T-cell (primary cell): ENCODE measurements at regions not wholly inside any gene's neighbourhood (a gene's known extent, or its start where the extent isn't known, plus 50 kb on each side); places are given as distances from the start of the nearest gene placed in this dataset.

ENCODE experiments used
- ATAC-seq, 4 experiments: fragments of 200-7000 bp in 3 of 4; fragments of 150-1000 bp in 1 of 4; cut with Tn5 transposase; replicated peaks in 1 of 4; 1 replicate in 3 of 4; 2 replicates in 1 of 4; pipeline ENCODE4 v1.10.0; 2021; ENCODE audit warnings: moderate library complexity in 3 of 4, mild to moderate bottlenecking in 2 of 4, moderate number of reproducible peaks in 1 of 4
- CTCF ChIA-PET, 2 donors: fragments of 300-600 bp; sonication (Branson Sonifier 250); formaldehyde crosslinking; loops; one replicate each; lab custom pipeline; 2022; ENCODE audit warnings: antibody characterized with exemption in 2 of 2; lab: Charles Lee
- POLR2A ChIA-PET, 2 donors: fragments of 300-600 bp; sonication (Branson Sonifier 250); formaldehyde crosslinking; loops; one replicate each; lab custom pipeline; 2022; ENCODE audit warnings: antibody characterized with exemption in 2 of 2; lab: Charles Lee
- DNase-seq, 35 experiments: peaks; one replicate each; pipeline versions ENCODE4 v3.0.0 to v3.0.0-alpha.2; 2013 to 2023
- H3K27ac ChIP-seq: one replicate; pipeline ENCODE4 v1.5.1; 2013; ENCODE audit warnings: low read length
- H3K27me3 ChIP-seq, 2 experiments: replicated peaks in 1 of 2; 1 replicate in 1 of 2; 2 replicates in 1 of 2; pipeline versions ENCODE4 v1.6.1 to v1.7.0; 2013; ENCODE audit warnings: low read length in 1 of 2, mixed read lengths in 1 of 2; ENCODE audit not compliant: control insufficient read depth in 2 of 2, insufficient read depth in 2 of 2; ENCODE audit errors: extremely low read depth in 1 of 2
- H3K36me3 ChIP-seq, 2 donors: 1 replicate in 1 of 2; 2 replicates in 1 of 2; pipeline versions ENCODE4 v1.6.1 to v1.7.0; 2013; ENCODE audit warnings: low read length in 1 of 2; ENCODE audit not compliant: control insufficient read depth in 2 of 2, insufficient read depth in 1 of 2; ENCODE audit errors: extremely low read depth in 1 of 2
- H3K4me1 ChIP-seq, 2 experiments: 1 replicate in 1 of 2; 2 replicates in 1 of 2; pipeline versions ENCODE4 v1.6.1 to v1.7.0; 2013; ENCODE audit warnings: low read length in 2 of 2, mixed read lengths in 1 of 2; ENCODE audit not compliant: insufficient read depth in 2 of 2, control insufficient read depth in 1 of 2; ENCODE audit errors: extremely low read depth in 1 of 2
- H3K4me3 ChIP-seq, 2 donors: 1 replicate in 1 of 2; 2 replicates in 1 of 2; pipeline versions ENCODE4 v1.5.1 to v1.7.0; 2013; ENCODE audit warnings: mild to moderate bottlenecking in 2 of 2, low read length in 1 of 2, moderate library complexity in 1 of 2; ENCODE audit not compliant: control insufficient read depth in 1 of 2; ENCODE audit errors: extremely low read depth in 1 of 2
- H3K9me3 ChIP-seq: 2 replicates; pipeline ENCODE4 v1.7.0; 2013
- H3K27ac Mint-ChIP-seq, 2 donors: one replicate each; pipeline ENCODE4 v1.8.0; 2020 to 2021; ENCODE audit warnings: mild to moderate bottlenecking in 2 of 2, mixed read lengths in 2 of 2
- H3K27me3 Mint-ChIP-seq, 2 donors: one replicate each; pipeline ENCODE4 v1.8.0; 2021 to 2022; ENCODE audit warnings: mixed read lengths in 2 of 2
- H3K36me3 Mint-ChIP-seq: one replicate; pipeline ENCODE4 v1.8.0; 2021; ENCODE audit warnings: mixed read lengths
- H3K4me1 Mint-ChIP-seq, 3 donors: one replicate each; pipeline ENCODE4 v1.8.0; 2020 to 2022; ENCODE audit warnings: mixed read lengths in 3 of 3, mild to moderate bottlenecking in 1 of 3
- H3K4me3 Mint-ChIP-seq, 3 donors: one replicate each; pipeline ENCODE4 v1.8.0; 2020 to 2022; ENCODE audit warnings: mild to moderate bottlenecking in 3 of 3, mixed read lengths in 3 of 3, moderate library complexity in 3 of 3
- H3K9me3 Mint-ChIP-seq, 3 donors: one replicate each; pipeline ENCODE4 v1.8.0; 2020 to 2022; ENCODE audit warnings: mixed read lengths in 3 of 3
- WGBS: methylation state at CpG from one replicate; pipeline ENCODE4 v1.1.5; 2013; ENCODE audit warnings: missing lambda C conversion rate; ENCODE audit not compliant: insufficient coverage; 5-methylcytosine and 5-hydroxymethylcytosine counted together

GRCh38 chr1:233544304-233544703 lies 69.6 kb upstream of the KCNK1 start:
- H3K9me3 Mint-ChIP-seq: peaks cover 0 to 9% (median 0%) of the 10 kb centered on the region in 3 donors
- H3K4me3 Mint-ChIP-seq: no peak overlapping the region
- H3K27me3 Mint-ChIP-seq: peaks cover 11 to 23% of the 10 kb centered on the region in 2 donors
- Histone ChIP-seq H3K27me3 (no peaks in the 10 kb centered on the region), H3K4me3 (no peak overlapping the region), H3K36me3 (no peaks in the 10 kb centered on the region), H3K27ac (no peak overlapping the region), H3K9me3 (no peaks in the 10 kb centered on the region), H3K4me1 (no peaks in the 10 kb centered on the region)
- no peak overlapping the region for H3K27ac Mint-ChIP-seq
- ChIA-PET CTCF (no interaction called here), POLR2A (no interaction called here)
- ATAC-seq (no peak), DNase-seq (no peak)
- 64% methylated on average over 5 of the region's 5 CpGs for WGBS
- H3K36me3 Mint-ChIP-seq: no peaks in the 10 kb centered on the region
- no peaks in the 10 kb centered on the region for H3K4me1 Mint-ChIP-seq

GRCh38 chr1:233547726-233548125 lies 66.2 kb upstream of the KCNK1 start:
- Mint-ChIP-seq H3K4me1 (no peaks in the 10 kb centered on the region), H3K36me3 (no peaks in the 10 kb centered on the region), H3K27me3 (peaks cover 14 to 23% of the 10 kb centered on the region in 2 donors), H3K27ac (no peak overlapping the region), H3K4me3 (no peak overlapping the region), H3K9me3 (peaks cover 0 to 4% (median 0%) of the 10 kb centered on the region in 3 donors)
- no CpG with 5 or more reads among the region's 1 CpG for WGBS
- H3K4me1 ChIP-seq: no peaks in the 10 kb centered on the region
- H3K9me3 ChIP-seq: no peaks in the 10 kb centered on the region
- ChIA-PET CTCF (no interaction called here), POLR2A (no interaction called here)
- H3K36me3 ChIP-seq: no peaks in the 10 kb centered on the region
- no peak for DNase-seq
- ATAC-seq: no peak
- H3K27me3 ChIP-seq: no peaks in the 10 kb centered on the region
- no peak overlapping the region for H3K4me3 ChIP-seq
- H3K27ac ChIP-seq: no peak overlapping the region

GRCh38 chr1:233549404-233549803 lies 64.5 kb upstream of the KCNK1 start:
- H3K36me3 ChIP-seq: no peaks in the 10 kb centered on the region
- no peaks in the 10 kb centered on the region for H3K27me3 ChIP-seq
- Mint-ChIP-seq H3K4me3 (no peak overlapping the region), H3K27me3 (peaks cover 14 to 23% of the 10 kb centered on the region in 2 donors), H3K36me3 (no peaks in the 10 kb centered on the region), H3K9me3 (peaks cover 0 to 4% (median 0%) of the 10 kb centered on the region in 3 donors), H3K27ac (no peak overlapping the region), H3K4me1 (no peaks in the 10 kb centered on the region)
- CTCF ChIA-PET: no interaction called here
- POLR2A ChIA-PET: no interaction called here
- no peak overlapping the region for H3K4me3 ChIP-seq
- no peaks in the 10 kb centered on the region for H3K9me3 ChIP-seq
- no CpG with 5 or more reads among the region's 2 CpGs for WGBS
- no peak overlapping the region for H3K27ac ChIP-seq
- H3K4me1 ChIP-seq: no peaks in the 10 kb centered on the region
- ATAC-seq: no peak
- no peak for DNase-seq

- ATAC-seq (no peak), DNase-seq (no peak)
- Histone ChIP-seq H3K27ac (no peak overlapping the region), H3K4me1 (no peaks in the 10 kb centered on the region), H3K36me3 (no peaks in the 10 kb centered on the region), H3K9me3 (no peaks in the 10 kb centered on the region), H3K4me3 (no peak overlapping the region), H3K27me3 (no peaks in the 10 kb centered on the region)
- H3K9me3 Mint-ChIP-seq: peaks cover 0 to 4% (median 0%) of the 10 kb centered on the region in 3 donors
- no peak overlapping the region for H3K27ac Mint-ChIP-seq
- CTCF ChIA-PET: no interaction called here
- WGBS: no CpG with 5 or more reads among the region's 3 CpGs
- POLR2A ChIA-PET: no interaction called here
- no peak overlapping the region for H3K4me3 Mint-ChIP-seq
- peaks cover 16 to 23% of the 10 kb centered on the region in 2 donors for H3K27me3 Mint-ChIP-seq
- no peaks in the 10 kb centered on the region for H3K4me1 Mint-ChIP-seq
- H3K36me3 Mint-ChIP-seq: no peaks in the 10 kb centered on the region
Observed at GRCh38 chr1:233549917-233550316, 64.0 kb upstream of the KCNK1 start.

- H3K27ac Mint-ChIP-seq: no peak overlapping the region
- ChIA-PET POLR2A (no interaction called here), CTCF (no interaction called here)
- no peak overlapping the region for H3K4me3 Mint-ChIP-seq
- H3K27me3 Mint-ChIP-seq: peaks cover 5 to 6% of the 10 kb centered on the region in 2 donors
- H3K36me3 ChIP-seq: no peaks in the 10 kb centered on the region
- H3K4me1 Mint-ChIP-seq: no peaks in the 10 kb centered on the region
- no CpG with 5 or more reads among the region's 2 CpGs for WGBS
- H3K4me1 ChIP-seq: no peaks in the 10 kb centered on the region
- peaks cover 0 to 3% of the 10 kb centered on the region in 2 experiments for H3K27me3 ChIP-seq
- DNase-seq: no peak
- no peaks in the 10 kb centered on the region for H3K9me3 Mint-ChIP-seq
- no peaks in the 10 kb centered on the region for H3K36me3 Mint-ChIP-seq
- H3K27ac ChIP-seq: no peak overlapping the region
- no peak for ATAC-seq
- no peak overlapping the region for H3K4me3 ChIP-seq
- no peaks in the 10 kb centered on the region for H3K9me3 ChIP-seq
Observed at GRCh38 chr1:233554037-233554436, 59.9 kb upstream of the KCNK1 start.

- DNase-seq: no peak
- Histone ChIP-seq H3K4me1 (no peaks in the 10 kb centered on the region), H3K27me3 (no peaks in the 10 kb centered on the region), H3K4me3 (no peak overlapping the region), H3K9me3 (no peaks in the 10 kb centered on the region), H3K27ac (no peak overlapping the region), H3K36me3 (no peaks in the 10 kb centered on the region)
- Mint-ChIP-seq H3K36me3 (no peaks in the 10 kb centered on the region), H3K4me3 (no peak overlapping the region), H3K9me3 (peaks cover 9 to 34% (median 11%) of the 10 kb centered on the region in 3 donors), H3K4me1 (no peaks in the 10 kb centered on the region), H3K27me3 (peaks cover 0 to 4% of the 10 kb centered on the region in 2 donors), H3K27ac (no peak overlapping the region)
- POLR2A ChIA-PET: no interaction called here
- ATAC-seq: no peak
- CTCF ChIA-PET: no interaction called here
Observed at GRCh38 chr1:233561708-233562426, 52.0 kb upstream of the KCNK1 start.
